ENCODE measurements at regions not wholly inside any gene's neighbourhood (a gene's known extent, or its start where the extent isn't known, plus 50 kb on each side); places are given as distances from the start of the nearest gene placed in this dataset.
"Not testable (repeated sequence)": the region's sequence is repeated elsewhere in the genome, so short reads cannot be mapped to it uniquely, and the experiment has no call there.

DNA sequence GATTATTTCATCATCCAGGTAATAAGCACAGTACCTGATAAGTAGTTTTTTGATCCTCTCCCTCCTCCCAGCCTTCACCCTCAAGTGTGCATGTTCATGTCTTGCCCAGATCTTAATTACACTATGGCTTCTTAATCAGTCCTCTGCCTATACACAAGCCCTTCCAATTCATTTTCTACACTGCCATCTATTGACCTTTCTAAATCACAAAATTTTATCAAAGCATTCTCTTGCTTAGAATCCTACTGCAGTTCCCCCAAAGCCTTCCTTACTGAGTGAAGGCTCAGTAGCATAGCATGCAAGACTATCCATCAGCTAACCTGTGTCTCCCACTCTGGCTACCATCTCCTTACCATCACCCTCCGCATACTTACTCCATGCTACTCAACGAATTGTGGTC lies 51.3 kb downstream of the ASAH2 start:
- 0 out of 3 replicates have a peak, but pooled peaks have one; percentile 29 for ATAC-seq (ENCODE audit: low read depth)
- H3K4me1 ChIP-seq (ENCODE audit: insufficient read depth, poor library complexity, severe bottlenecking); H3K4me3 ChIP-seq (ENCODE audit: severe bottlenecking); H3K36me3 ChIP-seq (ENCODE audit: low read depth); H3K27ac ChIP-seq (ENCODE audit: poor library complexity, severe bottlenecking); H3K9me3 ChIP-seq (ENCODE audit: severe bottlenecking); DNase-seq (ENCODE audit: low spot score): not testable (repeated sequence)
- peaks cover 14% of the 10 kb centered on the region for H3K27me3 ChIP-seq (ENCODE audit: insufficient read depth, poor library complexity, severe bottlenecking)

DNA sequence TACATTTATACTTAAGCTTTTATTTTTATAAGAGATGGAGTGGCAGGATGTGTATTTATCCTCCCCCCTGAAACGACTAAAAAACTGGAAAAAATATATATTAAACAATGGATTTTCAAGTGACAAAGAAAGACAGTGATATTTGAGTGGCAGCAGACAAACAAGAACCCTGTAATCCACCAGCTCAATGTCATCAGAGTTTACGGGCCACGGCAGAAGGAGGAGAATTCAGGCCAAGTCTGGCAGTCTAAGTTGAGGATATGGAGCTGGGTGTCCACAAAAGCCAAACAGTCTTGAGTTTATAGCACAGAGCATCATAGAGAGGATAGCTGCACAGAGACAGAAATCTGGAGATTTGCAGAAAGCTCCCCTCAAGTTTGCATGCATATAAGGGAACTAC lies 58.2 kb downstream of the ASAH2 start:
- H3K9me3 ChIP-seq (ENCODE audit: severe bottlenecking); H3K36me3 ChIP-seq (ENCODE audit: low read depth); H3K4me1 ChIP-seq (ENCODE audit: insufficient read depth, poor library complexity, severe bottlenecking); H3K4me3 ChIP-seq (ENCODE audit: severe bottlenecking); H3K27me3 ChIP-seq (ENCODE audit: insufficient read depth, poor library complexity, severe bottlenecking); DNase-seq (ENCODE audit: low spot score); ATAC-seq (ENCODE audit: low read depth); H3K27ac ChIP-seq (ENCODE audit: poor library complexity, severe bottlenecking): not testable (repeated sequence)

Data from RWPE2 (cell line).